Posterior vena cava (tissue), 2 donors: ENCODE measurements at regions not wholly inside any gene's neighbourhood (a gene's known extent, or its start where the extent isn't known, plus 50 kb on each side); places are given as distances from the start of the nearest gene placed in this dataset.
"Not testable (repeated sequence)": the region's sequence is repeated elsewhere in the genome, so short reads cannot be mapped to it uniquely, and the experiment has no call there.

Experiments
- DNase-seq: peaks from one replicate; pipeline ENCODE4 v3.0.0-alpha.2; 2020; ENCODE audit warnings: low spot score
- intact Hi-C, 2 donors: fragments of 100-400 bp; cut with DNase I; formaldehyde crosslinking; loops; one replicate each; pipeline versions ENCODE4 v1.14.1 to v1.14.2; 2022 to 2023
- donor health status: DM: yes; HTN: yes; CAD: no.
- donor health status: DM: yes; HTN: yes; CAD: no.

DNA sequence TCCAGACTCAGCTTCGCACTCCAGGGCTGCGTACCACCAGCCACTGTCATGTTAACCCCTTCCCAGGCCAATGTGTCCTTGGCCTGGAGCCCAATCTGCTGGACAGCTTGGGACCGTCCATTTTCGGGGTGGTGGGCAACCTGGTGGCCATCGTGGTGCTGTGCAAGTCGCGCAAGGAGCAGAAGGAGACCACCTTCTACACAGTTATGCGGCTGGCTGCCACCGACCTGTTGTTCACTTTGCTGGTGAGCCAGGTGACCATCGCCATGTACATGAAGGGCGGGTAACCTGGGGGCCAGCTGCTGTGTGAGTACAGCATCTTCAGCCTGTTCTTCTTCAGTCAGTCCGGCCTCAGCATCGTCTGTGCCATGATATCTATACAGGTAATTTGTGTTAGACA, 90.3 kb upstream of the ZNG1F start:
- DNase-seq, intact Hi-C loops: not testable (repeated sequence)

DNA sequence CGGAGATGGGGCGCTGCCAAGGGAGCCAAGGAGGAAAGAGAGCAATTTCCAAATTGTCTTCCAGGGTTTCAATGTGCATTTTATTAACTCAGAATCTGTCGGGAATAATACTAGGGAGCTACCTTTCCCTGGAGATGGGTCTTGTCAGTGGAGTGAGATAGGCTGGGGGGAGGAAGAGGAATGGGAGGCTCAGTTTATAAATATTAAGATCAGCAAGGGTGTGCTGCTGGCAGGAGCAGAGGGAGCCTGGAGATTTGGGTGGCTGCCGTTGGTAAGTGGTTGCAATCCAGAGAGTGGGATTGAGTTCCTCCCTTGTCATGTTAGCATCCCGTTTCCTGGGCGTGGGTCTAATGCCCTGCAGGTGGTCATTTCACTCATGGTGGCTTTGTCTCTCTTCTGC, 89.9 kb upstream of the ZNG1F start:
- DNase-seq, intact Hi-C loops: not testable (repeated sequence)

DNA sequence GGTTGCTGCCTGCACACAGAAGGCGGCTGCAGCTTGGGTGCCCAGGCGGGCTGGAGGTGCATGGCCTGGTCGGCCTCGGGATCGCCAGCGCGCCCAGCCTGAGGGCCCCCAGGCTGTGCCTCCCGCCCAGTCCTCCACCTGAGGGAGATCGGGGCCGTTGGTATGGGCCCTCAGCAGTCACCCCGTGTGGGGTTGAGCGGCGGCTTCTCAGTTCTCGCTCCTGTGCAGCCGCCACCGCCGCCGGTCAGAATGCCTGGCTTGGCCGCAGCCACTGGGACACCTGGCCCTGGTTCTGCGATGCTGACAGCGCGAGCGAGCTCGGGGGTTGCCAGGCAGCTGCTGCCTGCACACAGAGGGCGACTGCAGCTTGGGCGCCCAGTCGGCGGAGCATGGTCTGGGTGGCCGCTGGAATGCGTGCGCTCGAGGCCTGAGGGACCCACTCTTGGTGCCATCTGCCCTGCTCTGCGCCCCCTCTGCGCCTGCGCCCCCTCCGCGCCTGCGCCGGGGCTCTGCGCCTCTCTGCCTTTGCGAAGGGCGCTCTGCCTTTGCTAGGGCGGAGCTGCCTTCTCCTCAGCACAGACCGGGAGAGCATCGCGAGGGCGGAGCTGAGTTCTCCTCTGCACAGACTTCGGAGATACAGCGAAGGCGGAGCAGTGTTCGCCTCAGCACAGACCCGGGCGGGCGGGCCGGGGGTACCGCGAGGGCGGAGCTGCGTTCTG, 84.6 kb upstream of the ZNG1F start:
- intact Hi-C loops, result not testable (repeated sequence)
- DNase-seq, result peak; percentile 88

DNA sequence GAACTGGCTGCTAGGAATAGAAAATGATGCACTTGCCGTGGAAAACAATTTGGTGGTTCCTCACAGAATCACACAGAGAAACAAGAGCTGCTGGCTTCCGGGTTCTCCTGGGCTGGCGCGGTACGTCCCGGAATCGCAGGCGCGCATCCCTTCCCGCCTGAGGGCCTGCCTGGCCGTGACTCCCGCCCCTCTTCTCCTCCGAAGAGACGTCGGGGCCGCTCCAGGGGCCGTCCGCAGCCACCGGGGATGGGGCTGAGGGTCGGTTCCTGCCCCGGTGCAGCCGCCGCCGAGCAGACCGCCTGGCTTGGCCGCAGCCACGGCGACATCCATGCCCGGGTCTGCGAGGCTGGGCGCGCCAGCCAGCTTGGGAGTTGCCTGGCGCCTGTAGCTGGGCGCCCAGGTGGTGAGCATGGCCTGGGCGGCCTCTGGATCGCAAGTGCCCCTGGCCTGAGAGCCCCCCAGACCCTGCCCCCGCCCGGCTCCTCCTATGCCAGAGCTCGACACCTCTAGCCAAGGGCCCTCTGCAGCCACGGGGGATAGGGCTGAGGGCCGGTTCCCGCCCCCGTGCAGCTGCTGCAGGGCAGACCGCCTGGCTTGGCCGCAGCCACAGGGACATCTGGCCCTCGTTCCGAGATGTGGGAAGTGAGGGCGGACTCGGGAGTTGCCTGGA, 83.9 kb upstream of the ZNG1F start:
- peak; percentile 83 for DNase-seq
- intact Hi-C loops, result not testable (repeated sequence)

DNA sequence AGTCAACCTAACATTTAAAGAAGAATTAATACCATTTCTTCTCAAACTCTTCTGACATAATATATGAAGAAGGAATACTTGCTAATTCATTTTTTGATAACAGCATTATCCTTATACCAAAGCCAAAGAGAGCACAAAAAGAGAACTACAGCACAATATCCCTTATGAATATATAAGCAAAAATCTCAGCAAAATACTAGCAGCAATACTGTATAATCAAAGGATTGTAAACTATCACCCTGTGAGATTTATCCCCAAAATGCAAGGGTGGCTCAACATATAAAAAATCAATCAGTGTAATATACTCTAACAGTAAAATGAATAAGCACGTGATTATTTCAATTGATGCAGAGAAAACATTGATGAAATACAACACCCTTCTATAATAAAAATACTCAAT, 81.9 kb upstream of the ZNG1F start:
- intact Hi-C loops, DNase-seq: not testable (repeated sequence)

DNA sequence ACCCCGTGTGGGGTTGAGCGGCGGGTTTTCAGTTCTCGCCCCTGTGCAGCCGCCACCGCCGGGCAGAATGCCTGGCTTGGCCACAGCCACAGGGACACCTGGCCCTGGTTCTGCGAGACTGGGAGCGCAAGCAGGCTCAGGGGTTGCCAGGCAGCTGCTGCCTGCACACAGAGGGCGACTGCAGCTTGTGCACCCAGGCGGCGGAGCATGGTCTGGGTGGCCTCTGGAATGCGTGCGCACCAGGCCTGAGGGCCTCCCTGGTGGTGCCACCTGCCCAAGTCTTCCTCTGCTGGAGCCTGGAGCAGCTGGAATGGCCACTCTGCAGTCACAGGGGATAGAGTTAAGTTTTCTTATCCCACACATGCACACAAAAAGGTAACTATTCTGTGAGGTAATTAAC, 80.4 kb upstream of the ZNG1F start:
- intact Hi-C loops, result not testable (repeated sequence)

DNA sequence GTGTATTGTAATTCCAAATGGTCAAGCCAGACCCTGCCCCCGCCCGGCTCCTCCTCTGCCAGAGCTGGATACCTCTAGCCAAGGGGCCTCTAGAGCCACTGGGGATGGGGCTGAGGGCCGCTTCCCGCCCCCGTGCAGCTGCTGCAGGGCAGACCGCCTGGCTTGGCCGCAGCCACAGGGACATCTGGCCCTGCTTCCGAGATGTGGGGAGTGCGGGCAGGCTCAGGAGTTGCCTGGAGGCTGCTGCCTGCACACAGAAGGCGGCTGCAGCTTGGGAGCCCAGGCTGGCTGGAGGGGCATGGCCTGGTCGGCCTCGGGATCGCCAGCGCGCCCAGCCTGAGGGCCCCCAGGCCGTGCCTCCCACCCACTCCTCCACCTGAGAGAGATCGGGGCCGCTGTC, 79.9 kb upstream of the ZNG1F start:
- DNase-seq, intact Hi-C loops: not testable (repeated sequence)

More for the DNA sequence above, 80.4 kb upstream of the ZNG1F start:
- not testable (repeated sequence) for DNase-seq

DNA sequence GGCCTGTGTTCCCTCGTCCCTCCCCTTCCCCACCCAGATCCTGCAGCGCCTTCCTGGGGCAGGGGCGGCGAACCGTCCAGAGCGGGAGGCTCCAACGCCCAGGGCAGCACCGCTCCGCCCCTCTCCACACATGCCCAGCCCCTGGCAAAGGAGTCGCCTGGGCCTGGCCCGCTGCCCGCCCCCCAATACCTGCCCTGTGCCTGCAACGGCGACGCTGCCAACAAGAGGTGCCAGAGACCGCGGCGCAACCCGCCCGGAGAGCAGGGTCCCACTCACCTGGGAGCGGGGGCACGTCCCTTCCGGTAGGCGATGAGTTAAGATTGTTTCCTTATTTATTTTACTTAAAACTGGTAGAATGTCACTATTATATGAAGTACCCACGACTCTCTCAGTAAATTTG, 77.5 kb upstream of the ZNG1F start:
- DNase-seq, intact Hi-C loops: not testable (repeated sequence)

DNA sequence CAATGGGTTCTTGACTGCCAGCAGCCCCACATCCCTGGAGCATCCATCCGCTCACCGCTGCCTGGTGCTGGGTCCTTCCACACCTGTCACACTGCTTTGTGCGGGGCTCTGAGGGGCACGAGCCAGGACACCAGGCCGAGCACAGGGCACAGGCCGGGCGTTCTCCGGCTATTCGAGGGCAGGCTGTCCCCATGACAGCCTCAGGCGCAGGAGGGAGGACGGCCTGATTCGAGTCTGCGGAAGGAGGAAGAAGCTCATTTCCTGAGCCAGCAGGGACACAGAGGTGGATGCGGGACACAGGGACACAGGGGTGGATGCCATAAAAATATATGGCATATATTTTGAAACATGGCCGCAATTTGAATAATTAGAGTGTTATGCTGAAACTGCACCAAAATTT, 76.9 kb upstream of the ZNG1F start:
- DNase-seq, intact Hi-C loops: not testable (repeated sequence)

DNA sequence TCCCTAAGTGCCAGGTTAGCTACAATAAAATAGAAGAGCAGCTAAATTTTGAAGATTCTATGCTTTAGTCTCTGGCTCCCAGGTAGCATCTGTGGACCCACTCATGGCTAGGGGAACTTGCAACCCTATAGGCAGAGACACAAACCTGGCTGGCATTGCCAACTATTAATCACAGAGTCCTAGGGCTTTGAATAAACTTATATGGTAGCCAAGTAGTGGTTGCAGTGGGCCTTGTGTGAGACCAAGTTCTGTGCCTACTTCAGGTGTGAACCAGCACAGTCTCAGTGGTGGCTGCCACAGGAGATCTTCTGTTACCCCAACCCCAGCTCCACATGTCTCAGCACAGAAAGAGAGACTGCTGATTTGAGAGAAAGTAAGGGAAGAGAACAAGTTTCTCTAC, 62.9 kb upstream of the ZNG1F start:
- DNase-seq, intact Hi-C loops: not testable (repeated sequence)

DNA sequence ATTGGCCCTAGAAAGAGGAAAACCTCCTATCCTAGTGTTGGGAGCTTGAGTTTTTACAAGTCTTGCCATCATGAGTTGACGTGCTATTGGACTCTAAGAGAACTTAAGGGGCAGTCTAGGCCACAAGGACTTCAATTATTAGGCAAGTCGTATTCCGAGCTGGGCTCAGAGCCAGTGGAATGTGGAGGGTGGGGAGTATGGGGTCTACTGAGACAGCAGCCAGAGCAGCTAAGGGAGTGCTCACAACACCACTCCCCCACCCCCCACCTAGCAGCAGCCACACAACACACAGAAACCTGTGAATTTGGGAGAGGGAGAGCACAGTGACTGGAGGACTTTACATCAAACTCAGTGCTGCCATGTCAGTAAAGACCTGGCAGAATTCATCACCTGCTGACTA, 62.0 kb upstream of the ZNG1F start:
- DNase-seq, intact Hi-C loops: not testable (repeated sequence)

DNA sequence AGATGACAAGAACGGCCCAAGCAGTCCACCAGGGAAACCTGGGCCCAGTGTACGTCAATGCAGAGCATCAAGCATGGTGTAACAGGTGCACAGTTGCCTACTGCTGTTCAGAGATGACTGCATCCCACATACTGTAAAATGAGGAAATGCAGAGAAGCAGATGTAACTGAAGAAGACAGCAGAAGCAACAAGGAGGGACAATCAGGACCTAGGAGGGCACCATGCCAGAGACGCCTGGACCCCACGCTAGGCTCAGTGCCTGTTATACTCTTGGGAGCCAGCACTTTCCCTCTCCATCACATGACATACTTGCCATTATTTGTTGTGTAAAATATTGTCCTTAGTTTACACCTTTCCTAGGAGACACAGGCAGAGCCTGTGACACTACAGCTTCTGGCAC, 57.6 kb upstream of the ZNG1F start:
- DNase-seq, intact Hi-C loops: not testable (repeated sequence)
